SK-N-MC (cell line): ENCODE measurements at regions not wholly inside any gene's neighbourhood (a gene's known extent, or its start where the extent isn't known, plus 50 kb on each side); places are given as distances from the start of the nearest gene placed in this dataset.
"Not testable (repeated sequence)": the region's sequence is repeated elsewhere in the genome, so short reads cannot be mapped to it uniquely, and the experiment has no call there.

Experiments
- EZH2 ChIP-seq: fragments of 200-600 bp; sonication (generic); IDR thresholded peaks from one replicate; pipeline ENCODE4 v1.6.1; 2017; ENCODE audit warnings: antibody characterized with exemption
- FOXP2 ChIP-seq: optimal IDR thresholded peaks from 2 replicates; pipeline ENCODE3; 2011; ENCODE audit warnings: mild to moderate bottlenecking, moderate library complexity; ENCODE audit not compliant: insufficient read depth; ENCODE audit errors: extremely low read length, control extremely low read depth

DNA sequence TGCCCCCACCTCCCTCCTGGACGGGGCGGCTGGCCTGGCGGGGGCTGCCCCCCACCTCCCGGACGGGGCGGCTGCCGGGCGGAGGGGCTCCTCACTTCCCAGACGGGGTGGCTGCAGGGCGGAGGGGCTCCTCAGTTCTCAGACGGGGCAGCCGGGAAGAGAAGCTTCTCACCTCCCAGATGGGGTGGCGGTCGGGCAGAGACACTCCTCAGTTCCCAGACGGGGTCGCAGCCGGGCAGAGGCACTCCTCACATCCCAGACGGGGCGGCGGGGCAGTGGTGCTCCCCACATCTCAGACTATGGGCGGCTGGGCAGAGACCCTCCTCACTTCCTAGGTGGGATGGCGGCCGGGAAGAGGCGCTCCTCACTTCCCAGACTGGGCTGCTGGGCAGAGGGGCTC lies 164.7 kb upstream of the ANKRD55 start:
- TF ChIP-seq FOXP2, EZH2: not testable (repeated sequence)
